Activated CD4-positive, alpha-beta T cell treated with anti-CD3 and anti-CD28 coated beads, Interleukin-2, amount 10 ng/mL, durations not matched to agents 7 days and 5 days (primary cell): ENCODE measurements at regions not wholly inside any gene's neighbourhood (a gene's known extent, or its start where the extent isn't known, plus 50 kb on each side); places are given as distances from the start of the nearest gene placed in this dataset.
A peak's percentile ranks its signal among the peaks of the same experiment; 100 is the strongest.

Experiments used
- CTCF ChIA-PET: fragments of 350-600 bp; sonication (Branson Sonifier 250); formaldehyde crosslinking; loops from one replicate; lab custom pipeline; 2021; ENCODE audit warnings: antibody characterized with exemption; lab: Charles Lee
- POLR2A ChIA-PET: fragments of 350-600 bp; sonication (Branson Sonifier 250); formaldehyde crosslinking; loops from one replicate; lab custom pipeline; 2021; ENCODE audit warnings: antibody characterized with exemption; lab: Charles Lee
- DNase-seq: peaks from one replicate; pipeline ENCODE4 v3.0.0-alpha.2; 2020
- H3K27ac Mint-ChIP-seq: one replicate; pipeline ENCODE4 v1.8.0; 2021; ENCODE audit warnings: mild to moderate bottlenecking, moderate library complexity, mixed read lengths
- H3K27me3 Mint-ChIP-seq: one replicate; pipeline ENCODE4 v1.8.0; 2021; ENCODE audit warnings: mixed read lengths
- H3K36me3 Mint-ChIP-seq: one replicate; pipeline ENCODE4 v1.8.0; 2021; ENCODE audit warnings: low read depth, mixed read lengths
- H3K4me1 Mint-ChIP-seq: one replicate; pipeline ENCODE4 v1.8.0; 2021; ENCODE audit warnings: mixed read lengths
- H3K4me3 Mint-ChIP-seq: one replicate; pipeline ENCODE4 v1.8.0; 2021; ENCODE audit warnings: mild to moderate bottlenecking, moderate library complexity, mixed read lengths
- H3K9me3 Mint-ChIP-seq: one replicate; pipeline ENCODE4 v1.8.0; 2021; ENCODE audit warnings: mixed read lengths

DNA sequence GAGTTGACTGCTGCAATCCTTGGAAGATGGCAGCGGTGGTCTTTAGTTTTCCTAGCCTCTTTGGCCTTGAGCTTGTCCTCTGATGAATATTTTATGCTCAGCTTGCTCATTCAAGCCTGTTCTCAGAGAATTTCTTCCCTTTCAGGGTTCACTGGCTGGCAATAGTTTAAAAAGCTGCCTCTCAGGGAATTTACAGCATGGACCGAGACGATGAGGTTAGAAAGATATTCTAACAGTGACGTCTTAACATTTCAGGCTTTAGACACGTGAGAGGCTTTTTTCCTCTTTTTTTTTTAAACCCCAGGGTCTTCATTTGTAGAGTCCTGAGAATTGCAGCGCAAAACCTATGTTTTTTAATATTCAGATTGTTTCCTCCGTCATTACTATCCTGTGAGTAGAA lies 120.3 kb upstream of the CLSTN2 start:
- Mint-ChIP-seq H3K9me3 (no peaks in the 10 kb centered on the region), H3K27ac (no peak overlapping the region), H3K4me1 (no peaks in the 10 kb centered on the region), H3K4me3 (no peak overlapping the region), H3K27me3 (no peaks in the 10 kb centered on the region), H3K36me3 (no peaks in the 10 kb centered on the region)
- POLR2A ChIA-PET = no interaction called here
- CTCF ChIA-PET = interaction anchor here (0.6 kb wide), 2 partner anchors 137 to 955 kb away, joined by 3 to 4 read pairs; no protein-coding TSS in a partner anchor
- no peak for DNase-seq

DNA sequence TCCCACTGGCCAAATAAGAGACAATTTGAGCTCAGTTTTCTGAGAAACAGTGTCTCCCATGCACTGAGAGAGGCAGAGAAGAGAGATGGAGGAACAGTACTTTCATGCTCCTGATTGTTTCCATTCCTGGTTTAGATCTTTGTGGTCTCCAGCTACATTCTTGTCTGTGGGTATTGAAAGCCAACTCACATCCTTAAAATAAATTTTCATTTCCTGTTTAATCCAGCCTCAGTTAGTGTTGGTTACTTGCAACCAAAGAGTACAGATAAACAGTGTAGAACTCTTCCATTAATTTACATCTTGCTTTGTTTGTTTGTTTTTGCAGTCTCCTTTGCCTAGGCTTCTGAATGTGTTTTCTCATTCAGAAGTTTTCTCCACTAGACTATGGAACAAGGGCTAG lies 123.7 kb upstream of the CLSTN2 start:
- ChIA-PET POLR2A (no interaction called here), CTCF (no interaction called here)
- no peak overlapping the region for H3K27ac Mint-ChIP-seq
- no peaks in the 10 kb centered on the region for H3K4me1 Mint-ChIP-seq
- no peaks in the 10 kb centered on the region for H3K36me3 Mint-ChIP-seq
- no peaks in the 10 kb centered on the region for H3K9me3 Mint-ChIP-seq
- no peak overlapping the region for H3K4me3 Mint-ChIP-seq
- H3K27me3 Mint-ChIP-seq = no peaks in the 10 kb centered on the region
- no peak for DNase-seq

DNA sequence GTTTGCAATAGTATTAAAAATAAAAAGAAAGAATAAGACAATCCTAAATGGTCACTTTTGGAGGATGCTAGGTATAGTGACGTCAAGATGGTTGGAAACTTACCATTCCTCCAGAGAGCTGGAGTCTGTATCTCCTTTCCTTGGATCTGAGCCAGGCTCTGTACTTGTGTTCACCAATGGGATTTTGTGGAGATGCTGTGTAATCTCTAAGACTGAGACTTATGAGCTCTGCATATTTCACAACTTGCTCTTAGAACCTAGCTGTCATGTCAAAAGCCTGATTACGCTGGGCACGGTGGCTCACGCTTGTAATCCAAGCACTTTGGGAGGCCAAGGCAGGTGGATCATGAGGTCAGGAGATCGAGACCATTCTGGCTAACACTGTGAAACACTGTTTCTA lies 126.8 kb upstream of the CLSTN2 start:
- Mint-ChIP-seq H3K36me3 (no peaks in the 10 kb centered on the region), H3K4me1 (no peaks in the 10 kb centered on the region), H3K4me3 (no peak overlapping the region), H3K27ac (no peak overlapping the region), H3K27me3 (no peaks in the 10 kb centered on the region), H3K9me3 (no peaks in the 10 kb centered on the region)
- DNase-seq = no peak
- CTCF ChIA-PET = no interaction called here
- POLR2A ChIA-PET = no interaction called here

DNA sequence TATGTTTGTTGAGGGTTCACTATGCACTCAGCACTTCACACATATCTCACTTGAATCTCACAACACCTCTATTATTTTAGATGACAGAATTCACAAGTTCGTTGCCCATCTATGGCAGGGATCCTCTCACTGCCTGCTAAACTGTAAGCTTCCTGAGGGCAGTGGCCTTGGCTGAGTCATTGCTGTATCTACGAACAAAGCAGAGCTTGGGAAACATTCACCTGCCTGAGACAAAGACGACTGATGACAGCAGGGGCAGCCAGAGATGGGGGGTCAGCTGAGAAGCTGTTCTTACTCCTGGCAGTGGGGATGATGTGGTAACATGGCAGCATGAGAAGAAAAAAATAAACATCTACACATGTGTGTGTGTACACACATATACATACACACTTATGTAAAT lies 125.5 kb upstream of the NMNAT3 start:
- no peaks in the 10 kb centered on the region for H3K4me1 Mint-ChIP-seq
- H3K27me3 Mint-ChIP-seq = no peaks in the 10 kb centered on the region
- no peak for DNase-seq
- no peaks in the 10 kb centered on the region for H3K36me3 Mint-ChIP-seq
- CTCF ChIA-PET = no interaction called here
- H3K4me3 Mint-ChIP-seq = no peak overlapping the region
- no peak overlapping the region for H3K27ac Mint-ChIP-seq
- no peaks in the 10 kb centered on the region for H3K9me3 Mint-ChIP-seq
- POLR2A ChIA-PET = no interaction called here

DNA sequence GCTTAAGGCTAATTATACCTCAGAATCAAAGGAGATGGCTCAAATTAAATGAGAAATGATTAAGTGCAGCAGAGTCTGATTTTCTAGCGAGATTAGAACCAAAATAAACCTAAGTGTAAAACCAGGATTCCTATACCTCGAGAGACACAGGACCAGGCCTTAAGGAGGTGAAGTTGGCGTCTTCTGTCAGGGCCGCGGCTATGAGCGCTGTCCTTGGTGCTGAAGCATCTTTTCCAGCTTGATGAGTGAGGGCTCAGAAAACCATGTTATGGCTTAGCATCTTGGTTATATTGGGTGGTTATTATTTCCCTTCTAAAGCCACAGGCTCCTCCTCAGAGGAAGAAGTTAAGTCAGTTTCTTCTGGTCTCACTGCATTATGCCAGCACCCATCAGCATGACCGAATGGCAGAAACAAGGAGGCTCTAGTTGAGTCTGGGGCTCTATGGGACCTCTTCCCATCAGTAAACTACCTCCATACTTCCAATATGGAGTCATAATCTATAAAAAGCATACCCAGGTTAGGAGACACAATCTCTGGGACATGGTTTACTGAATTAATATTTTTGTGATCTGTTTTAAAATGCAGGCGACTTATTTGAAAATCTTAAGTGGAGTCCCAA lies 120.1 kb upstream of the NMNAT3 start:
- Mint-ChIP-seq H3K36me3 (no peaks in the 10 kb centered on the region), H3K4me1 (no peaks in the 10 kb centered on the region), H3K27ac (no peak overlapping the region), H3K27me3 (no peaks in the 10 kb centered on the region), H3K4me3 (no peak overlapping the region), H3K9me3 (peaks cover 4% of the 10 kb centered on the region)
- ChIA-PET POLR2A (no interaction called here), CTCF (no interaction called here)
- peak; percentile 38 for DNase-seq

DNA sequence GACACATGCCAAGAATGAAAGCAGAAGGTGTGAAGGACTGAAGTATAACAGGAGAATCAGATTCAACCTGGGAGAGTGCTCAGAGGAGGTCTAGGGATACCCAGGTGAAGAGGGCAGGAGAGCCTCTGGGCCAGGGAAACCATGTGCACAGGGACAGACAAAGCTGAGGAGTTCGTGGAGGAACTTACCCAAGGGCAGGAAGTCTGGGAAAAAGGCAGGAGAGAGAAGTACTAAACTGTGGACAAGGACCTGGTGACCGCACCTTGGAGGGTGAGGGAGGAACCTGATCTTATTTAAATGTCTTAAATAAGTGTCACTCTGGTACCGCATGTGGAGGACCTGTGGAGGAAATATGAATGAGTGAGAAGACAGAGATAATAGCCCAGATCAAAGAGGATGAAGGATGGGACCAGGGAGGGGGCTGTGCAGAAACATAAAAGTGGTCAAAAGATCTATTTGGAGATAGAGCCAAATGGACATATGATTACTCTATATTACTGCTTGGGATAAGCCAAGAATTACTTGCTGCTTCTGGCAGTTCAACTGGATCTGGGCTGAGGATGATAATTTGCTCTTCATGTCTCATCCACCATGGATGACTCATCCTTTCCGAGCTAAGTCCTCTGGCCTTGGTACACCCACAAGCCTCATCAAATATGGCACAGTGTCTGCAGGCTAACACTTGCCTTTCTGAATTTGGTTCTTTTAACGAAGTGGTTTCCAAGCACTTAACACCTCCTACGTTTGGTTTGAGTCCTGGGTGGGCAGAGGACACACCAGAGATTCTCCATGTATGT lies 116.9 kb upstream of the NMNAT3 start:
- H3K27ac Mint-ChIP-seq = no peak overlapping the region
- no peaks in the 10 kb centered on the region for H3K36me3 Mint-ChIP-seq
- peaks cover 4% of the 10 kb centered on the region for H3K9me3 Mint-ChIP-seq
- CTCF ChIA-PET = interaction anchor here (1.5 kb wide), 1 partner anchor 10 kb away, joined by 3 read pairs; no protein-coding TSS in a partner anchor
- DNase-seq = no peak
- no peaks in the 10 kb centered on the region for H3K4me1 Mint-ChIP-seq
- no peaks in the 10 kb centered on the region for H3K27me3 Mint-ChIP-seq
- no peak overlapping the region for H3K4me3 Mint-ChIP-seq
- POLR2A ChIA-PET = no interaction called here

DNA sequence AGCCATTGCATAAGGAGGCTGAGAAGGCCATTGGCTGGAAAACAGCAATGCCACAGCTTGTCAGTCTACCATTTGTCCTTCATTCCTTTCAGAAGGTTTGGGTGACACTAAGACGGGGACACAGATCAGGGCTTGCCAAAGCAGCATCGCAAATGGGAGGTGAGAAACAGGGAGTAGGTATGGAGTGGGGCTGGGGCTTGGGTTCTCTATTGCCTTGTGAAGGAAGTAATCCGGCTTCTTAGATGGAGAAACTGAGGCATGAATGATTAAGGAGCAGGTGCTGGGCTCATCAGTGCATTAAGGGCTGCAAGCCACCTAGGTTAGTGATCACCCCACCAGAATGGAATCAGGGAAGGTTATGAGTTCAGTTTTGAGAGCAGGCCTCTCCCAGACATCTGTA lies 115.6 kb upstream of the NMNAT3 start:
- Mint-ChIP-seq H3K36me3 (no peaks in the 10 kb centered on the region), H3K27ac (no peak overlapping the region), H3K4me3 (no peak overlapping the region), H3K27me3 (no peaks in the 10 kb centered on the region), H3K9me3 (peaks cover 4% of the 10 kb centered on the region), H3K4me1 (no peaks in the 10 kb centered on the region)
- DNase-seq = no peak
- POLR2A ChIA-PET = no interaction called here
- CTCF ChIA-PET = no interaction called here

DNA sequence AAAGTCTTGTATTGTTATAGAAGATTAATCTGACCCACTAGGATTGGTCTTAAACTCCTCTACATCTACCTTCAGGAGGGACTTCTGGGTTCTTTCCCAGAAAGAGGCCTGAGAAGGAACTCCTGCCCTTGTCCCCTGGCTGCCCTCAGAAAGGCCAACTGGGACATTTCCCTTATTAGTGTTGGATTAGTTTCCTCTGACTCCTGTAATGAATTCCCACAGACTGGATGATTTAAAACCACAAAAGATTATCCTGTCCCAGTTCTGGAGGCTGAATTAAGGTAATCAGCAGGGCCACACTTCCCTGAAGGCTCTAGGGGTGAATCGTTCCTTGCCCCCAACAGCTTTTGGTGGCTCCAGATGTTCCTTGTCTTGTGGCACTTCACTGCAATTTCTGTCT lies 102.8 kb upstream of the NMNAT3 start:
- Mint-ChIP-seq H3K36me3 (no peaks in the 10 kb centered on the region), H3K27me3 (no peaks in the 10 kb centered on the region), H3K9me3 (no peaks in the 10 kb centered on the region), H3K4me3 (no peak overlapping the region), H3K27ac (no peak overlapping the region), H3K4me1 (no peaks in the 10 kb centered on the region)
- ChIA-PET POLR2A (no interaction called here), CTCF (no interaction called here)
- DNase-seq = no peak

DNA sequence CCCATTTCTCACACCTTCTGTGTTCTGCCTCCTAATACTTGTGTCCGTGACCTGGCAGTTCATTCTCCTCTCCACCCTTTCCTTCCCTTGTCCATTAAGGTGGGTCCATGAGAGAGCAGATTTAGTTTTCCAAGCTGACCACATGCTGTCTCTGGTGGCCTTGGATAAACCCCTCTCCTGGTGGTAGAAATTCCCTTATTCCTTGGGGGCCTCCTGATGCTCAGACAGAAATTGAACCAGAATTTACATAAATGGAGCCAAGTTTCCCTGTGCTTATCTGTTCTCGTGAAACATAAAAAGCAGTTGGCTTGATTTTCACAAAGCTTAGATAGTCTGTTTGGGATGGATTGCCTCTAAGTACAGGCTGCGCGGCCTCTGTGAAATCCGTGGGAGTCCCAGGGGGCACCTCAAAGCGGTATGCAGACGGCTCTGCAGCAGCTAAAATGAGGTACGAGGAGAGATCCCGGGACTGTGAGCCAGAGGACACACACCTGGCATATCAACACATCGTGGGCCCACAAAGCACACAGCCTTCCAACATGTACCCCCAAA lies 101.0 kb upstream of the NMNAT3 start:
- no peak for DNase-seq
- H3K4me3 Mint-ChIP-seq = no peak overlapping the region
- H3K36me3 Mint-ChIP-seq = no peaks in the 10 kb centered on the region
- ChIA-PET POLR2A (no interaction called here), CTCF (interaction anchor here (1.2 kb wide), 1 partner anchor 15 kb away, joined by 3 read pairs; no protein-coding TSS in a partner anchor)
- no peak overlapping the region for H3K27ac Mint-ChIP-seq
- H3K4me1 Mint-ChIP-seq = no peaks in the 10 kb centered on the region
- no peaks in the 10 kb centered on the region for H3K9me3 Mint-ChIP-seq
- H3K27me3 Mint-ChIP-seq = no peaks in the 10 kb centered on the region

DNA sequence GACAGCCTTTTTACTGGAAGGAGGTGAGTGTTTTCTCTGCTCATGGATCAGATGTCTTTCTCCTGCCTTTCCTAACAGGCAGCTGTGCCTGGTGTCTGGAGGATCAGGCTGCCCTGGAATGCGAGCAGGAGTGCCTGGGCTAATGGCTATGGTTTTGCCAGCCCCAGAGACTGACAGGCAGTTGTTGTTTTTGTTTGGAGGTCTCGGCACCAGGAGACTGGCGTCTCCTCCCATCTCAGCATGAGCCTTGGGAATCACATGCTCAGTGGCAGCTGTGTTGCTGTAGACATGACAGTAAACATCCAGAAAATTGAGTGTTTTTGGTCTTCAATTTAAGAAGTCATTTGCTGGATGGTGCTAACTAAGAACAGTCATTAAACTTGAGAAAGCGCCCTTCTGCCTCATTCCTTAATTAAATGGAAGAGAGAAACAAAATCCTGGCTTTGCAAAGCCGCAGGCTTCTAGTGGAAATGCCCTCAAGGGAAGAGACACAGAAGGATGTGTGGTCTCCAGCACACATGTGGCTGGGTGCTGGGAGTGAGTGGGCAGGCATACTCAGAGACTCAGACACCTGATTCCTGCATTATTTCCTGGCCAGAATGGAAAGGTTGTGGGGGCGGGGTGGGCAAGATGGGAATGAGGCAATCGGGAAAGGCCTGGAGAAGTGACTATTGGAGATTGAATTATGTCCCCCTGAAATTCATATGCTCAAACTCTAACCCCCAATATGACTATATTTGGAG lies 97.0 kb upstream of the NMNAT3 start:
- Mint-ChIP-seq H3K4me3 (no peak overlapping the region), H3K36me3 (no peaks in the 10 kb centered on the region), H3K27me3 (peaks cover 5% of the 10 kb centered on the region), H3K9me3 (no peaks in the 10 kb centered on the region), H3K27ac (no peak overlapping the region), H3K4me1 (no peaks in the 10 kb centered on the region)
- DNase-seq = no peak
- POLR2A ChIA-PET = no interaction called here
- CTCF ChIA-PET = no interaction called here

DNA sequence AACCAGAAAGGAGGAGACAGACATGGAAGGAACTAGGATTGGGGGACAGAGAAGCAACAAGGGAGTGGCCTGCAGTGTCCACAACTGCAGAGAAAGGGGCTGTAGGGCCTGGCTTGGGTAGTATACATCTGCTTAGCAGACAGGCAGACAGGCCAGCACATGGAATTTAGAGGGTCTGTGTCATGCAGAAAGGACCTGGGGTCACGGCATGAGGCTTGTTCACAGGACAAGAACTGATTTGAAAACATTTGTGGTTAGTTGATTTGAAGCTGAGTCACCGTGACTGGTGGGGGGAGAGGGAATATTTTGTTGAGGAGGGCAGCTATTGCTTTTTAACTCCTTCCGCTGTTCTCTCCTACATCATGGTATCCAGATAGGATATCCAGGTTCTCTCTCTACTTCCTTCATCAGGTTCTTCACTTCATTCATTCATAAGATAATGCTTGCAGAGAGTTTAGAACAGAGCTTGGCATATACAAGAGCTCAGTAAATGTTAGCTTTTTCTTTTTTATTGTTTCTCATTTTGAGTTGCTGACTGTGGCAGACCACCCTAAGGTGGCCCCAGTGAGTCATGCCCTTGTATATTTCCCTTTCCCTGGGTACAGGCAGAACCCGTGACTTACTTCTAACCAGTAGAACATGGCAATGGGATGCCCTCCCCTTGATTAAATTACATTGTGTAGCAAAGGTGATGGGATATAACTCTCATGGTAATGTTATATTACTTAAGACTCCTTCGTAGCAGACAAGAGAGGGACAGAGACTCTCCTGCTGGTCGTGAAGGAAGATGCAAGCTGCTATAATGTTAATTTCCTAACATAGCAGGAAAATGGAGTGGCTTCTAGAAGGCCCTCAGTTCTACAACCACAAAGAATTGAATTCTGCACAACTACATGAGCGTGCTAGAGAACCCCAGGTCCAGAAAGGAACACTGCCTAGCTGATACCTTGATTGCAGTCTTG lies 95.0 kb upstream of the NMNAT3 start:
- peaks cover 5% of the 10 kb centered on the region for H3K27me3 Mint-ChIP-seq
- ChIA-PET POLR2A (no interaction called here), CTCF (no interaction called here)
- no peak overlapping the region for H3K4me3 Mint-ChIP-seq
- DNase-seq = no peak
- no peaks in the 10 kb centered on the region for H3K36me3 Mint-ChIP-seq
- no peak overlapping the region for H3K27ac Mint-ChIP-seq
- H3K4me1 Mint-ChIP-seq = no peaks in the 10 kb centered on the region
- H3K9me3 Mint-ChIP-seq = no peaks in the 10 kb centered on the region

DNA sequence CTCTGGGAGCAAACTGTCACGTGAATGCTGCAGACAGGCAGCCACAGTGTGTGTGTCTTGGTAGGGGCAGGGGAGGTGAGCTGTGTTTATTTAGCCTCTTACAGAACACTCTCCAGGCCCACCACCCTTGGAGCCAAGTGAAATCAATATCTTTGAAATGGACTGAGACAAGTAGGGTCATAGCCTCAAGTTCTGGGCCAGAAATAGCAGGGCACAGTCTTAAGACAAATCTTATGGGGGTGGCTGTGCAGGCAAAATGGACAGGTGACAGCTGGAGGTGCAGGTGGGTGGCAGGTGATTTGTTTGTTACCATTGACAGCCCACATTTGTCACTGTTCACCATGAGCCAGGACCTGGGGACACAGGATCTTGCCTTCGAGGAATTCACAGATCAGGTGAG lies 93.6 kb upstream of the NMNAT3 start:
- H3K27ac Mint-ChIP-seq = no peak overlapping the region
- no peaks in the 10 kb centered on the region for H3K4me1 Mint-ChIP-seq
- no peak overlapping the region for H3K4me3 Mint-ChIP-seq
- ChIA-PET CTCF (no interaction called here), POLR2A (no interaction called here)
- no peaks in the 10 kb centered on the region for H3K9me3 Mint-ChIP-seq
- no peaks in the 10 kb centered on the region for H3K36me3 Mint-ChIP-seq
- no peak for DNase-seq
- peaks cover 5% of the 10 kb centered on the region for H3K27me3 Mint-ChIP-seq
